WTC11 (cell line): ENCODE measurements at regions not wholly inside any gene's neighbourhood (a gene's known extent, or its start where the extent isn't known, plus 50 kb on each side); places are given as distances from the start of the nearest gene placed in this dataset.

ENCODE experiments used
- ATAC-seq: fragments of 200-7000 bp; cut with Tn5 transposase; 2 replicates; pipeline ENCODE4 v1.10.0; 2021; ENCODE audit warnings: mild to moderate bottlenecking, moderate library complexity
- CTCF ChIA-PET: fragments of 300-600 bp; sonication (Branson Sonifier 250); formaldehyde crosslinking; loops from one replicate; lab custom pipeline; 2021; ENCODE audit warnings: antibody characterized with exemption; lab: Charles Lee
- POLR2A ChIA-PET: fragments of 350-600 bp; sonication (Branson Sonifier 250); formaldehyde crosslinking; loops from one replicate; lab custom pipeline; 2021; ENCODE audit warnings: antibody characterized with exemption; lab: Charles Lee
- DNase-seq: peaks from one replicate; pipeline ENCODE4 v3.0.0; 2021; ENCODE audit warnings: low spot score
- H3K27ac Mint-ChIP-seq: 2 replicates; pipeline ENCODE4 v1.8.0; 2021; ENCODE audit warnings: mixed read lengths
- H3K27me3 Mint-ChIP-seq: 2 replicates; pipeline ENCODE4 v1.8.0; 2021; ENCODE audit warnings: low read depth, mild to moderate bottlenecking, moderate library complexity, mixed read lengths
- H3K36me3 Mint-ChIP-seq: 2 replicates; pipeline ENCODE4 v1.8.0; 2021; ENCODE audit warnings: mixed read lengths
- H3K4me1 Mint-ChIP-seq: 2 replicates; pipeline ENCODE4 v1.8.0; 2022; ENCODE audit warnings: mixed read lengths
- H3K4me3 Mint-ChIP-seq: 2 replicates; pipeline ENCODE4 v1.8.0; 2021; ENCODE audit warnings: mild to moderate bottlenecking, moderate library complexity, mixed read lengths
- H3K9me3 Mint-ChIP-seq: 2 replicates; pipeline ENCODE4 v1.8.0; 2021; ENCODE audit warnings: mixed read lengths
- ATF6 ChIP-seq: sonication (generic); formaldehyde crosslinking; IDR thresholded peaks from 2 replicates; pipeline ENCODE4 v1.8.1; 2023; ENCODE audit warnings: mild to moderate bottlenecking, missing genetic modification reagents
- CREM ChIP-seq: sonication (generic); formaldehyde crosslinking; IDR thresholded peaks from 2 replicates; pipeline ENCODE4 v1.8.1; 2022; ENCODE audit warnings: mild to moderate bottlenecking, missing genetic modification reagents, moderate library complexity
- ELF4 ChIP-seq: sonication (generic); formaldehyde crosslinking; IDR thresholded peaks from 2 replicates; pipeline ENCODE4 v1.8.1; 2022; ENCODE audit warnings: low read depth, mild to moderate bottlenecking, moderate library complexity, missing genetic modification reagents
- EMX1 ChIP-seq: fragments of 250-450 bp; sonication (Bioruptor Pico); IDR thresholded peaks from 2 replicates; pipeline ENCODE4 v1.8.0; 2021; ENCODE audit warnings: mild to moderate bottlenecking
- NFE2L1 ChIP-seq: sonication (generic); formaldehyde crosslinking; IDR thresholded peaks from 2 replicates; pipeline ENCODE4 v1.8.1; 2023; ENCODE audit warnings: missing genetic modification reagents
- OVOL2 ChIP-seq: fragments of 250-450 bp; sonication (Bioruptor Pico); IDR thresholded peaks from 2 replicates; pipeline ENCODE4 v1.9.0; 2021; ENCODE audit warnings: mild to moderate bottlenecking, borderline replicate concordance
- PRRX2 ChIP-seq: fragments of 250-450 bp; sonication (Bioruptor Pico); IDR thresholded peaks from 2 replicates; pipeline ENCODE4 v1.8.0; 2021; ENCODE audit warnings: mild to moderate bottlenecking
- RELA ChIP-seq: sonication (generic); formaldehyde crosslinking; IDR thresholded peaks from 2 replicates; pipeline ENCODE4 v1.8.1; 2022; ENCODE audit warnings: missing genetic modification reagents, mild to moderate bottlenecking, borderline replicate concordance
- RORB ChIP-seq: fragments of 250-450 bp; sonication (Bioruptor Pico); IDR thresholded peaks from 2 replicates; pipeline ENCODE4 v1.9.0; 2021; ENCODE audit warnings: mild to moderate bottlenecking
- SMAD3 ChIP-seq: sonication (generic); formaldehyde crosslinking; IDR thresholded peaks from 2 replicates; pipeline ENCODE4 v1.8.0; 2022; ENCODE audit warnings: missing genetic modification reagents, mild to moderate bottlenecking, borderline replicate concordance
- SP1 ChIP-seq: sonication (generic); formaldehyde crosslinking; conservative IDR thresholded peaks from 2 replicates; pipeline ENCODE4 v1.8.1; 2022; ENCODE audit warnings: missing genetic modification reagents
- USF1 ChIP-seq: sonication (generic); formaldehyde crosslinking; IDR thresholded peaks from 2 replicates; pipeline ENCODE4 v1.8.0; 2022; ENCODE audit warnings: mild to moderate bottlenecking, missing genetic modification reagents
- ZMAT4 ChIP-seq: fragments of 250-450 bp; sonication (Bioruptor Pico); IDR thresholded peaks from 2 replicates; pipeline ENCODE4 v1.9.0; 2021; ENCODE audit warnings: mild to moderate bottlenecking
- ZNF138 ChIP-seq: sonication (generic); formaldehyde crosslinking; conservative IDR thresholded peaks from 2 replicates; pipeline ENCODE4 v1.8.1; 2022; ENCODE audit warnings: mild to moderate bottlenecking, moderate library complexity, missing genetic modification reagents
- TF ChIP-seq, protein P1 (sequence below): sonication (generic); formaldehyde crosslinking; IDR thresholded peaks from 2 replicates; pipeline ENCODE4 v1.8.1; 2023; ENCODE audit warnings: mild to moderate bottlenecking, missing genetic modification reagents, moderate library complexity
- TF ChIP-seq, protein P2 (sequence below): sonication (generic); formaldehyde crosslinking; IDR thresholded peaks from 2 replicates; pipeline ENCODE4 v1.8.0; 2023; ENCODE audit warnings: missing genetic modification reagents
- TF ChIP-seq, protein P3 (sequence below): sonication (generic); formaldehyde crosslinking; IDR thresholded peaks from 2 replicates; pipeline ENCODE4 v1.8.0; 2022; ENCODE audit warnings: missing genetic modification reagents
- TF ChIP-seq, protein P4 (sequence below): sonication (generic); formaldehyde crosslinking; IDR thresholded peaks from 2 replicates; pipeline ENCODE4 v1.8.0; 2023; ENCODE audit warnings: mild to moderate bottlenecking, missing genetic modification reagents

DNA sequence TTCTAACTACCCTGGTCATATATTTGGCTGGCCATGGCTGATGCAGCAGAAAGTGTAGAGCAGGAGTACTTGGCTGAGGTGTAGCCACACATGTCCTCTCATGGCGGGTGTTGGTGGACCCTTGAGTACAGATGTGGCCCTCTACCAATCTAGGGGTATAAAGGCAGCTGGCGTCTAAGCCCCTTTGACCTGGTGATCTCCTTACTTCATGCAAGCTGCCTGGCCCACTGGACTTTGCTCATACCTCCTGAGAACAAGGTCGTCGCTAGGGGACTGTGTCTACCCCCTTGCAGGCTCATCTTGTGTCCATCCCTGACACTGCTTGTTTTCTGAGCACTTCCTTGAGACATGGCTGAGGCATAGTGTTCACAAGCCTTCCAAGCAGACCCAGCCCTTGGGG lies 287.8 kb downstream of the RPS24 start:
- Mint-ChIP-seq H3K36me3 (peaks cover 7% of the 10 kb centered on the region), H3K27me3 (no peaks in the 10 kb centered on the region; the same call in 1 of the 2 replicates), H3K9me3 (peaks cover 15% of the 10 kb centered on the region), H3K4me1 (peaks cover 5% of the 10 kb centered on the region), H3K4me3 (no peak overlapping the region), H3K27ac (no peak overlapping the region)
- POLR2A ChIA-PET, result no interaction called here
- DNase-seq (no peak), ATAC-seq (no peak)
- TF ChIP-seq, protein P1, sequence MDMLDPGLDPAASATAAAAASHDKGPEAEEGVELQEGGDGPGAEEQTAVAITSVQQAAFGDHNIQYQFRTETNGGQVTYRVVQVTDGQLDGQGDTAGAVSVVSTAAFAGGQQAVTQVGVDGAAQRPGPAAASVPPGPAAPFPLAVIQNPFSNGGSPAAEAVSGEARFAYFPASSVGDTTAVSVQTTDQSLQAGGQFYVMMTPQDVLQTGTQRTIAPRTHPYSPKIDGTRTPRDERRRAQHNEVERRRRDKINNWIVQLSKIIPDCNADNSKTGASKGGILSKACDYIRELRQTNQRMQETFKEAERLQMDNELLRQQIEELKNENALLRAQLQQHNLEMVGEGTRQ (CRISPR knock-in tag), result no peak
- no peak for TF ChIP-seq ELF4 (CRISPR knock-in tag)
- CTCF ChIA-PET, result interaction anchor here (1.0 kb wide), 1 partner anchor 61 kb away, joined by 3 read pairs; no protein-coding TSS in a partner anchor

- H3K27ac Mint-ChIP-seq, result no peak overlapping the region
- H3K36me3 Mint-ChIP-seq, result peaks cover 13% of the 10 kb centered on the region
- no peak for DNase-seq
- no peak for TF ChIP-seq PRRX2 (CRISPR knock-in tag)
- no peak for TF ChIP-seq OVOL2 (CRISPR knock-in tag)
- no peak for TF ChIP-seq ZNF138
- TF ChIP-seq ATF6 (CRISPR knock-in tag), result no peak
- no peak for TF ChIP-seq USF1 (CRISPR knock-in tag)
- TF ChIP-seq NFE2L1 (CRISPR knock-in tag), result no peak
- TF ChIP-seq RELA (CRISPR knock-in tag), result no peak
- no peak for TF ChIP-seq RORB
- TF ChIP-seq EMX1, result no peak
- no peak for TF ChIP-seq ELF4 (CRISPR knock-in tag)
- TF ChIP-seq ZMAT4, result no peak
- TF ChIP-seq CREM (CRISPR knock-in tag), result no peak
- TF ChIP-seq SP1, result no peak
- TF ChIP-seq, protein P2, sequence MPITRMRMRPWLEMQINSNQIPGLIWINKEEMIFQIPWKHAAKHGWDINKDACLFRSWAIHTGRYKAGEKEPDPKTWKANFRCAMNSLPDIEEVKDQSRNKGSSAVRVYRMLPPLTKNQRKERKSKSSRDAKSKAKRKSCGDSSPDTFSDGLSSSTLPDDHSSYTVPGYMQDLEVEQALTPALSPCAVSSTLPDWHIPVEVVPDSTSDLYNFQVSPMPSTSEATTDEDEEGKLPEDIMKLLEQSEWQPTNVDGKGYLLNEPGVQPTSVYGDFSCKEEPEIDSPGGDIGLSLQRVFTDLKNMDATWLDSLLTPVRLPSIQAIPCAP (CRISPR knock-in tag), result no peak
- TF ChIP-seq, all 79 proteins: peak for 0
- peaks cover 26% of the 10 kb centered on the region for H3K9me3 Mint-ChIP-seq
- CTCF ChIA-PET, result no interaction called here
- H3K4me1 Mint-ChIP-seq, result peaks cover 1% of the 10 kb centered on the region
- no peaks in the 10 kb centered on the region; the same call in 1 of the 2 replicates for H3K27me3 Mint-ChIP-seq
- H3K4me3 Mint-ChIP-seq, result no peak overlapping the region
- POLR2A ChIA-PET, result no interaction called here
- ATAC-seq, result no peak
Measured at GRCh38 chr10:78326372-78326771, 292.7 kb downstream of the RPS24 start.

- no peak overlapping the region for H3K27ac Mint-ChIP-seq
- ChIA-PET CTCF (no interaction called here), POLR2A (no interaction called here)
- no peaks in the 10 kb centered on the region; the same call in 1 of the 2 replicates for H3K27me3 Mint-ChIP-seq
- peaks cover 13% of the 10 kb centered on the region for H3K36me3 Mint-ChIP-seq
- H3K9me3 Mint-ChIP-seq, result peaks cover 26% of the 10 kb centered on the region
- H3K4me1 Mint-ChIP-seq, result peaks cover 4% of the 10 kb centered on the region
- ATAC-seq (no peak), DNase-seq (no peak)
- H3K4me3 Mint-ChIP-seq, result no peak overlapping the region
- no peak for TF ChIP-seq SMAD3
- TF ChIP-seq, protein P3, sequence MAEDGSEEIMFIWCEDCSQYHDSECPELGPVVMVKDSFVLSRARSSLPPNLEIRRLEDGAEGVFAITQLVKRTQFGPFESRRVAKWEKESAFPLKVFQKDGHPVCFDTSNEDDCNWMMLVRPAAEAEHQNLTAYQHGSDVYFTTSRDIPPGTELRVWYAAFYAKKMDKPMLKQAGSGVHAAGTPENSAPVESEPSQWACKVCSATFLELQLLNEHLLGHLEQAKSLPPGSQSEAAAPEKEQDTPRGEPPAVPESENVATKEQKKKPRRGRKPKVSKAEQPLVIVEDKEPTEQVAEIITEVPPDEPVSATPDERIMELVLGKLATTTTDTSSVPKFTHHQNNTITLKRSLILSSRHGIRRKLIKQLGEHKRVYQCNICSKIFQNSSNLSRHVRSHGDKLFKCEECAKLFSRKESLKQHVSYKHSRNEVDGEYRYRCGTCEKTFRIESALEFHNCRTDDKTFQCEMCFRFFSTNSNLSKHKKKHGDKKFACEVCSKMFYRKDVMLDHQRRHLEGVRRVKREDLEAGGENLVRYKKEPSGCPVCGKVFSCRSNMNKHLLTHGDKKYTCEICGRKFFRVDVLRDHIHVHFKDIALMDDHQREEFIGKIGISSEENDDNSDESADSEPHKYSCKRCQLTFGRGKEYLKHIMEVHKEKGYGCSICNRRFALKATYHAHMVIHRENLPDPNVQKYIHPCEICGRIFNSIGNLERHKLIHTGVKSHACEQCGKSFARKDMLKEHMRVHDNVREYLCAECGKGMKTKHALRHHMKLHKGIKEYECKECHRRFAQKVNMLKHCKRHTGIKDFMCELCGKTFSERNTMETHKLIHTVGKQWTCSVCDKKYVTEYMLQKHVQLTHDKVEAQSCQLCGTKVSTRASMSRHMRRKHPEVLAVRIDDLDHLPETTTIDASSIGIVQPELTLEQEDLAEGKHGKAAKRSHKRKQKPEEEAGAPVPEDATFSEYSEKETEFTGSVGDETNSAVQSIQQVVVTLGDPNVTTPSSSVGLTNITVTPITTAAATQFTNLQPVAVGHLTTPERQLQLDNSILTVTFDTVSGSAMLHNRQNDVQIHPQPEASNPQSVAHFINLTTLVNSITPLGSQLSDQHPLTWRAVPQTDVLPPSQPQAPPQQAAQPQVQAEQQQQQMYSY (CRISPR knock-in tag), result no peak
- no peak for TF ChIP-seq ATF6 (CRISPR knock-in tag)
- TF ChIP-seq, protein P4, sequence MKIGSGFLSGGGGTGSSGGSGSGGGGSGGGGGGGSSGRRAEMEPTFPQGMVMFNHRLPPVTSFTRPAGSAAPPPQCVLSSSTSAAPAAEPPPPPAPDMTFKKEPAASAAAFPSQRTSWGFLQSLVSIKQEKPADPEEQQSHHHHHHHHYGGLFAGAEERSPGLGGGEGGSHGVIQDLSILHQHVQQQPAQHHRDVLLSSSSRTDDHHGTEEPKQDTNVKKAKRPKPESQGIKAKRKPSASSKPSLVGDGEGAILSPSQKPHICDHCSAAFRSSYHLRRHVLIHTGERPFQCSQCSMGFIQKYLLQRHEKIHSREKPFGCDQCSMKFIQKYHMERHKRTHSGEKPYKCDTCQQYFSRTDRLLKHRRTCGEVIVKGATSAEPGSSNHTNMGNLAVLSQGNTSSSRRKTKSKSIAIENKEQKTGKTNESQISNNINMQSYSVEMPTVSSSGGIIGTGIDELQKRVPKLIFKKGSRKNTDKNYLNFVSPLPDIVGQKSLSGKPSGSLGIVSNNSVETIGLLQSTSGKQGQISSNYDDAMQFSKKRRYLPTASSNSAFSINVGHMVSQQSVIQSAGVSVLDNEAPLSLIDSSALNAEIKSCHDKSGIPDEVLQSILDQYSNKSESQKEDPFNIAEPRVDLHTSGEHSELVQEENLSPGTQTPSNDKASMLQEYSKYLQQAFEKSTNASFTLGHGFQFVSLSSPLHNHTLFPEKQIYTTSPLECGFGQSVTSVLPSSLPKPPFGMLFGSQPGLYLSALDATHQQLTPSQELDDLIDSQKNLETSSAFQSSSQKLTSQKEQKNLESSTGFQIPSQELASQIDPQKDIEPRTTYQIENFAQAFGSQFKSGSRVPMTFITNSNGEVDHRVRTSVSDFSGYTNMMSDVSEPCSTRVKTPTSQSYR (CRISPR knock-in tag), result no peak
Measured at GRCh38 chr10:78327778-78328591, 294.3 kb downstream of the RPS24 start.
